ENCODE measurements at regions not wholly inside any gene's neighbourhood (a gene's known extent, or its start where the extent isn't known, plus 50 kb on each side); places are given as distances from the start of the nearest gene placed in this dataset.

GRCh38 chr16:65376601-65377000 is 254.7 kb upstream of the CDH11 start:
- no peak for TF ChIP-seq TOPORS (CRISPR knock-in tag; IDR thresholded peaks at IDR 0.05)
- no peak for TF ChIP-seq CTCF (CRISPR knock-in tag; IDR thresholded peaks at IDR 0.05)
- TF ChIP-seq POLR2AphosphoS5 (IDR thresholded peaks at IDR 0.05; ENCODE audit: low read depth, low read length), result no peak
- no peak for TF ChIP-seq NR2C2 (CRISPR knock-in tag; IDR thresholded peaks at IDR 0.05; ENCODE audit: borderline replicate concordance)
- no peak for TF ChIP-seq POLR2A (IDR thresholded peaks at IDR 0.05; ENCODE audit: insufficient read depth in 1 of 2, low read depth in 2 of 2, low read length in 2 of 2)
- TF ChIP-seq ZBTB33 (CRISPR knock-in tag; IDR thresholded peaks at IDR 0.05), result no peak
